ENCODE measurements at regions not wholly inside any gene's neighbourhood (a gene's known extent, or its start where the extent isn't known, plus 50 kb on each side); places are given as distances from the start of the nearest gene placed in this dataset.

- DNase-seq (ENCODE audit: low read depth in 3 of 3), result no peak
Observed at GRCh38 chr2:8567469-8568260, 114.2 kb upstream of the ID2 start.

GRCh38 chr2:8568543-8569302, 113.1 kb upstream of the ID2 start:
- DNase-seq (ENCODE audit: low read depth in 3 of 3), result no peak

- DNase-seq (ENCODE audit: low read depth in 3 of 3), result no peak
Observed at GRCh38 chr2:8569332-8569930, 112.4 kb upstream of the ID2 start.

- DNase-seq (ENCODE audit: low read depth in 3 of 3), result no peak
Observed at GRCh38 chr2:8570637-8571036, 111.2 kb upstream of the ID2 start.

- no peak for DNase-seq (ENCODE audit: low read depth in 3 of 3)
Observed at GRCh38 chr2:8571301-8571791, 110.5 kb upstream of the ID2 start.

GRCh38 chr2:8571792-8572499, 109.9 kb upstream of the ID2 start:
- no peak for DNase-seq (ENCODE audit: low read depth in 3 of 3)

- DNase-seq (ENCODE audit: low read depth in 3 of 3), result no peak
Observed at GRCh38 chr2:8572712-8573233, 109.1 kb upstream of the ID2 start.

- no peak for DNase-seq (ENCODE audit: low read depth in 3 of 3)
Observed at GRCh38 chr2:8573234-8573941, 108.5 kb upstream of the ID2 start.

- DNase-seq (ENCODE audit: low read depth in 3 of 3), result no peak
Observed at GRCh38 chr2:8573942-8574195, 108.0 kb upstream of the ID2 start.

- no peak for DNase-seq (ENCODE audit: low read depth in 3 of 3)
Observed at GRCh38 chr2:8574196-8575037, 107.4 kb upstream of the ID2 start.

- DNase-seq (ENCODE audit: low read depth in 3 of 3), result peak in 1 of 3 experiments; percentile 28
Observed at GRCh38 chr2:8575038-8575833, 106.6 kb upstream of the ID2 start.

- DNase-seq (ENCODE audit: low read depth in 3 of 3), result no peak
Observed at GRCh38 chr2:8575834-8576423, 105.9 kb upstream of the ID2 start.

GRCh38 chr2:8576525-8577167, 105.2 kb upstream of the ID2 start:
- DNase-seq (ENCODE audit: low read depth in 3 of 3), result no peak

- no peak for DNase-seq (ENCODE audit: low read depth in 3 of 3)
Observed at GRCh38 chr2:8577573-8577972, 104.3 kb upstream of the ID2 start.

GRCh38 chr2:8578335-8579244, 103.3 kb upstream of the ID2 start:
- DNase-seq (ENCODE audit: low read depth in 3 of 3), result no peak

- no peak for DNase-seq (ENCODE audit: low read depth in 3 of 3)
Observed at GRCh38 chr2:8579485-8580085, 102.3 kb upstream of the ID2 start.
